ENCODE measurements at regions not wholly inside any gene's neighbourhood (a gene's known extent, or its start where the extent isn't known, plus 50 kb on each side); places are given as distances from the start of the nearest gene placed in this dataset.

GRCh38 chr4:11894221-11894620 is 465.5 kb upstream of the HS3ST1 start:
- no peak for TF ChIP-seq EZH2 (IDR thresholded peaks at IDR 0.05; ENCODE audit: low read length, unreplicated experiment)
- no peak for TF ChIP-seq CTCF (conservative IDR thresholded peaks at IDR 0.05; ENCODE audit: low read depth, low read length)
- no peak for TF ChIP-seq EZH2phosphoT487 (IDR thresholded peaks at IDR 0.05; ENCODE audit: borderline replicate concordance, low read length)

All from PC-3 (cell line).